ENCODE measurements at regions not wholly inside any gene's neighbourhood (a gene's known extent, or its start where the extent isn't known, plus 50 kb on each side); places are given as distances from the start of the nearest gene placed in this dataset.

- Histone ChIP-seq H3K4me1 (peaks cover 15% of the 10 kb centered on the region), H3K27me3 (ENCODE audit: low read depth) (no peaks in the 10 kb centered on the region), H3K4me3 (no peak overlapping the region), H3K9me3 (replicated peaks) (no peaks in the 10 kb centered on the region), H3K36me3 (no peaks in the 10 kb centered on the region), H3K27ac (replicated peaks) (no peak overlapping the region)
- no peak for TF ChIP-seq CTCF (IDR thresholded peaks at IDR 0.05; ENCODE audit: borderline replicate concordance)
- no peak for DNase-seq
- intact Hi-C loops (cut with micrococcal nuclease): no loop called here
Observed at GRCh38 chr7:112843151-112843550, 53.0 kb upstream of the TMEM168 start.

Measured in left ventricle myocardium inferior (tissue), 1 donor.